GM03348 (cell line): ENCODE measurements at regions not wholly inside any gene's neighbourhood (a gene's known extent, or its start where the extent isn't known, plus 50 kb on each side); places are given as distances from the start of the nearest gene placed in this dataset.

Experiments
- DNase-seq: peaks from one replicate; pipeline ENCODE4 v3.0.0; 2012; ENCODE audit warnings: low spot score

- no peak for DNase-seq
Measured at GRCh38 chr12:124504273-124505000, 63.0 kb downstream of the NCOR2 start.

GRCh38 chr12:124503305-124503704 lies 64.1 kb downstream of the NCOR2 start:
- no peak for DNase-seq

- no peak for DNase-seq
Measured at GRCh38 chr12:124502379-124502778, 65.0 kb downstream of the NCOR2 start.

DNA sequence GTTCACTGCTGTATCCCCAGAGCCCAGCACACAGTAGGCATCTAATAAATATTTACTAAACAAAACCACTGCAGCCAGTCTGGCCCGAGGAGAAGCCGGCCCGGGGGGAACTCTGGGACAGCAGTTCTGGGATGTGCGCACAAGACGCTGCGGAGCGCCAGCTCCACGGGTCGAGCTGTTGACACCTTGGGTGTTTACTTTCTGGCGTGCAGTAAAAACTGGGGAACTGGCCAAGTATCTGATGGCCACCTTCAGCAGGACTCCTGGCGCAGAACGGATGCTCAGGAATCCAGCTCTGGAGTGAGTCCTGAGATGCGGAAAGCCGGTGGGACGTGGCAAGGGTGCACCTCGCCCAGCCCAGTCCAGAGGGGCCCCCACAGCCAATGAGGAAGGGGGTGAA lies 65.6 kb downstream of the NCOR2 start:
- DNase-seq: no peak

GRCh38 chr12:124501112-124501561 lies 66.3 kb downstream of the NCOR2 start:
- no peak for DNase-seq

DNA sequence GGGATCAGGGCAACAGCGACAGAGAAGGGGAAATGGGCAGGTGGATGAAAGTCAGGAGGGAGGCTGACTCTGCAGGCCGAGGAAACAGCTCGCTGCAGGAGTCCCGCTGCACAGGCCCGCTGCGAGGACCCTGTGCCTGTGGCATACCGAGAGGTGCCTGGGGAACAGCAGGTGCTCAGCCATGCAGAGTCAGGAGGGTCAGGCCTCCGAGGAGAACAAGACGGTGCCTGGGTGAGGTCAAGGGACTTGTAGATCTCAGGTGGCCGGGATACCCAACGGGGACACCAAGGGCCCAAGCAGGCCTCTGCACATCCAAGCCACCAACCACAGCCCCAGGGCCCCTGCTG lies 67.5 kb downstream of the NCOR2 start:
- no peak for DNase-seq

- no peak for DNase-seq
Measured at GRCh38 chr12:124499190-124499753, 68.1 kb downstream of the NCOR2 start.

GRCh38 chr12:124498275-124499189 lies 68.9 kb downstream of the NCOR2 start:
- DNase-seq: peak; percentile 46

- peak; percentile 92 for DNase-seq
Measured at GRCh38 chr12:124497658-124498057, 69.8 kb downstream of the NCOR2 start.

GRCh38 chr12:124497039-124497438 lies 70.4 kb downstream of the NCOR2 start:
- DNase-seq: peak; percentile 88

GRCh38 chr12:124496584-124496983 lies 70.8 kb downstream of the NCOR2 start:
- DNase-seq: peak; percentile 80

DNA sequence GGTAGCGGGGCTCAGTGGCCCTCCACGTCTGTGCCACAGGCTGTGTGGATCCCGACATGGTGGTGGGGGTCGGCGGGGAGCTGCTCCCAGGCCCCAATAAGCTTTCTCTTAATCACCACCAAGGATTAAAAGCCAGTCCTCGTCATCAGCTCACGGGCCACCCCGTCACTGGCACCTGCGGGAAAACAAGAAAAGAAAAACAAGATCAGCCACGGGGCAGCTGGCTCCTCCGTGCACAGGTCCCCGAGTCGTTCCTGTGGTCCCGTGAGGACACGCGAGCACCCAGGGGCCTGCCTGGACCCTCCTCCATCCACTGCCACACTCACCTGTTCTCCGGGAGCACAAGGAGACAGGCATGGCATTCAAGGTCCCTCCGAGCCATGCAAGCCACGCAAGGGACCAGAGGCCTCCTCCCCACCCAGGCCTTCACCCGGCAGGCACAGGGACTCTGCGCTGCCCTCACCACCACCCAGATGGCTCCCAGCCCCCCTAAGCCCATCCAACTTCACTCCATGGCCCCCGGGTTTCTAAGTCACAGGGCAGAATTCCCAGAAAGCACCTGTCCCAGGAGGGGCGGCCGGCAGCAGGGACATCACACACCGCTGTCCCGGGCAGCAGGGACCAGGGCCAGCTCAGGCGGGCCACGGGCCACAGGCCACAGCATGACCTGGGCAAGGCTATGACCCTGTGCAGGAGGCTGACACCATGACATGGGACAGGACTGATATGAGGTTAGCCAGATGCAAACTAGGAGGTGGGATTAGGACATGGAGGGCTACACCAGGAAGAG lies 72.0 kb downstream of the NCOR2 start:
- no peak for DNase-seq

- no peak for DNase-seq
Measured at GRCh38 chr12:124494751-124495129, 72.7 kb downstream of the NCOR2 start.

DNA sequence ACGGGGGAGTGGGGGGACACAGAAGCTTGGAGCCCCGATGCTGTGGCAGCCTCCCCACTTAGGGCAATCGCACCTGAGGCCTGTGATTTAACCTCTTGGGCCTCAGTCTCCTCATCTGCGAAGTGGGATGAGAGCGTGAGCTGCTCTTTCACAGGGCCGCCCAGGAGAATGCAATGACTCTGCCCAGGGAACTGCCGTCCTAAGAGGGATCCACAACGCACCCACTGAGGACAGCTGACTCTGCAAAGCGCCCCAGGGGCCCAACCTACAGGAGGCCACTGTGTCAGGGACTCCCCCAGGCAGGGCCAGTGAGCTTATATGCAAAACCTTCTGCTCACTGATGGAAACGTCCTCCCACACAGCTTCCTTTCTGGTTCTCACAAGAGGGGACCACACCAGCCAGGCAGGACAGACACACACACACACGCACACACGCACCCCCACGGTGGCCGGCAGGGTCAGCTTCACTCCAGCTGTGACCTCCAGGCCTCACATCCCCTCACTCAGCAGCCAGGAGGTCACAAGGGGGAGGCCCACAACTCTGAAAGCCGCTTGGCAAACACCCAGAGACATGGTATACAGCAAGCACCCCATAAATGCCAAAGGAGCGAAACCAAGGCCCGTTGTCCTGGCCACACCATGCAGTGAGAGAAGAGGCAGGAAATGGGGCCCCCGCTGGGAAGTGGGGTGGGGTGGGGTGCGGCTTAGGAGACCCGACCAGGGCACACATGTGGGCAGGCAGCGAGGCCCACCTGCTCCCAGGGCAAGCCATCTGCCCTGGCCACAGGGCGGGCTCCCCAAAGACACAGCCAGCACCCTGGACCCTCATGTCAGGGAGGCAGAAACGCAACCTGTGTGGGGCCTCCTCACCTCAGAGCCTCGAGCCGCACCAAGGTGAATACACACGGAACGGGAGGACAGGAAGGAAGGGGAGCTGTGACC lies 73.3 kb downstream of the NCOR2 start:
- DNase-seq: no peak

DNA sequence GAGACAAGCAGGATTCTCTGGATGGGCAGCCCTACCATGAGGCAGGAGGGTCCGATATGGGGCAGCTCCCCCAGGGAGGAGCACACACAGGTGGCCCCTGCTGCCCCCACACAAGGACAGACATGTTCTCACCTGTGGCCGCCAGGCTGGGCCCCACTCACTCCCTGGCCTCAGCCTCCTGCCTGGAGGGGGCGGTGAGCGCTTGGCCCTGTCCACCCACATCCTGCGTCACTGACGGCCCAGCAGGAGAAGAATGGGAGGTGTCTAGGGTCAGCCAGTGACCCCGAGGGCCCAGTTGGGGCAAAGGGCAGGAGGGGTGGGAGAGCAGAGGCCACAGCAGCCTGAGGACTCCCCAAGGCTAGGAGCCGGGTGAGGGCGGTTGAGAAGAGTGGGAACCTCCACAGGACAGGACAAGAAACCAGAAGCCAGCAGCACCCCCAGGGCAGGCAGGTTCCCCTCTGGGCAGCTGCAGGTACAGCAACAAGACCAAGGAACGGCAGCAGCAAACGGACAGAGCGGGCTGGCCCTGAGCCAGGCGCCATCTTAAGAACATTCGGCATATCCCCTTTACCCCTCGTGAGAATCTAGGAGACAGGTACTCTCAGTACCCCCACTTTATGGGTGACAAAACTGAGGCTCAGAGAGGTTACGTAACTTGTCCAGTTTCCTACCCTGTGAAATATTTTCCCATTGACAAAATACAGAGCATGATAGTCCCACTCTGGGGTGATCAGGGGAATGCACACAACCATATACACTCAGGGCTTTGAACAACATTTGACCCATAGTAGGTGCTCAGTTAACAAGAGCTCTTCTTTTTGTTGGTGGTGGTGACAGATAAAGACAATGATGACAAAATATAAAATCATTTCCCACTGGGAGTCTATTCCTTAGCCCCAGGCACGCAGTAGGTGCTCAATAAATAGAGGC lies 74.3 kb downstream of the NCOR2 start:
- DNase-seq: no peak

DNA sequence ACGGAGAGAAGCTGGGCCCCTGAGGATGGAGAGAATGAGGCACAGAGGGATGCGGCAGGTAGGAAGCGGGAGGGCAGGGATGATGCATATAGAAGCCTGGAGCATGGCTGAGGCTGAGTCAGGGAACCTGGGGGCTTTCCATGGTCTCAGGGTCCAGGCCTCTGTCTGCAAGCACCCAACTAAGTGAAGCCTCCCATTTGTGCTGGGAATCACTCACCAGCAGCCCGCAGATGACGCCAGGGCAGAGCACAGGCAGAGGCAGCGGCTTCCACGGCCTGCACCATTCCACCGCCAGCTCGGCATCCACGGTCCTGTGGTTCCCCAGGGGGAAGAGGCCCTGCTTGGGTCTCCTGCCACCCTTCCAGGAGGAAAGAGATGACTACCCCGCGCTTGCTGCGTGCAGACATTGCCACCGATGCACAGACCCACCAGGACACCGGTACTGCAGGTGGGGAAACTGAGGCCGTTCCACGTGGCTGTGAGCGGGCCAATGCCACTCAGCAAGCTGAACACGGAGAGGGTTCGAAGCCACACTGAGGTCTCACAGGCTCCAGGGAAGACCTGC lies 75.5 kb downstream of the NCOR2 start:
- DNase-seq: no peak

DNA sequence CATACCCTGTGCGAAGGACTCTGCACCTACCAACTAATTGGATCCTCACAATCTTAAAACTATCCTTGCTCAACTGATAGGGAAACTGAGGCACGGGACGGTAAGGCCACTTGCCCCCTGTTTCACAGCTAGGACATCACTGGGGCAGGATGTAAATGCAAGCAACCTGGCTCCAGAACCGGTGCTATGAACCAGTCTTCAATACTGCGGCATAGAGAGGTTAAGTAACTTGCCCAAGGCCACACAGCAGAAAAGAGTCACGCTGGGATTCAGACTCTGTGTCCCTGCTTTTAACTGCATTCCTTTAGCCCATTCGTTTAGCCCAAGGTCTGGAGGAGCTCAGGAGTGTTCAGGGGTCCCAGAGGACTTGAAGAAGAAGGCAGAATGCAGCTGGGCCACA lies 76.1 kb downstream of the NCOR2 start:
- no peak for DNase-seq

- no peak for DNase-seq
Measured at GRCh38 chr12:124490584-124491305, 76.7 kb downstream of the NCOR2 start.
